AG10803 (cell line): ENCODE measurements at regions not wholly inside any gene's neighbourhood (a gene's known extent, or its start where the extent isn't known, plus 50 kb on each side); places are given as distances from the start of the nearest gene placed in this dataset.

Experiments used
- DNase-seq: peaks from one replicate; pipeline ENCODE4 v3.0.0; 2010; ENCODE audit warnings: low read depth
- H3K4me3 ChIP-seq: 2 replicates; pipeline ENCODE4 v1.5.1; 2011; ENCODE audit warnings: mild to moderate bottlenecking, low read length, control low read depth
- TF ChIP-seq, protein P1 (sequence below): conservative IDR thresholded peaks from 2 replicates; pipeline ENCODE4 v1.5.1; 2011; ENCODE audit warnings: mild to moderate bottlenecking, low read length, control low read depth, inconsistent platforms

DNA sequence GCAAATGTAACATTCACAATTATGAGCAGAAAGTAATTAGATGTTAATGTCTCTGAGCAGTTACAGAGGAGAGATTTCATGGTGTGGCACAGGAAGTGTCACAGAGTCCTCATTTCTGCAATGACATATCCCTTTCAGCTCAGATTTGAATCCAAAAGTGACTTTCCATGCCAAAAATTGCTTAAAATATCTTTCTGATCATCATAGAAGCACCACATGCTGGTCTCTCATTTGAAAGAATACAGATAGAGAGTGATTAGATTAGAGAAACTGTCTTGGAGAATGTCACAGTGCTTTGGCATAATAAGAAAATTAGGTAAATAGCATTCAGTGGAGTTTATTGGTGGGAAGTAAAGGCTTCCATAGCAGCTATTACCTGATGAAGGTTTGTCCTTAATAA is 383.4 kb upstream of the CDH2 start:
- no peak for DNase-seq
- TF ChIP-seq, protein P1, sequence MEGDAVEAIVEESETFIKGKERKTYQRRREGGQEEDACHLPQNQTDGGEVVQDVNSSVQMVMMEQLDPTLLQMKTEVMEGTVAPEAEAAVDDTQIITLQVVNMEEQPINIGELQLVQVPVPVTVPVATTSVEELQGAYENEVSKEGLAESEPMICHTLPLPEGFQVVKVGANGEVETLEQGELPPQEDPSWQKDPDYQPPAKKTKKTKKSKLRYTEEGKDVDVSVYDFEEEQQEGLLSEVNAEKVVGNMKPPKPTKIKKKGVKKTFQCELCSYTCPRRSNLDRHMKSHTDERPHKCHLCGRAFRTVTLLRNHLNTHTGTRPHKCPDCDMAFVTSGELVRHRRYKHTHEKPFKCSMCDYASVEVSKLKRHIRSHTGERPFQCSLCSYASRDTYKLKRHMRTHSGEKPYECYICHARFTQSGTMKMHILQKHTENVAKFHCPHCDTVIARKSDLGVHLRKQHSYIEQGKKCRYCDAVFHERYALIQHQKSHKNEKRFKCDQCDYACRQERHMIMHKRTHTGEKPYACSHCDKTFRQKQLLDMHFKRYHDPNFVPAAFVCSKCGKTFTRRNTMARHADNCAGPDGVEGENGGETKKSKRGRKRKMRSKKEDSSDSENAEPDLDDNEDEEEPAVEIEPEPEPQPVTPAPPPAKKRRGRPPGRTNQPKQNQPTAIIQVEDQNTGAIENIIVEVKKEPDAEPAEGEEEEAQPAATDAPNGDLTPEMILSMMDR: no peak
- no peak overlapping the region for H3K4me3 ChIP-seq

DNA sequence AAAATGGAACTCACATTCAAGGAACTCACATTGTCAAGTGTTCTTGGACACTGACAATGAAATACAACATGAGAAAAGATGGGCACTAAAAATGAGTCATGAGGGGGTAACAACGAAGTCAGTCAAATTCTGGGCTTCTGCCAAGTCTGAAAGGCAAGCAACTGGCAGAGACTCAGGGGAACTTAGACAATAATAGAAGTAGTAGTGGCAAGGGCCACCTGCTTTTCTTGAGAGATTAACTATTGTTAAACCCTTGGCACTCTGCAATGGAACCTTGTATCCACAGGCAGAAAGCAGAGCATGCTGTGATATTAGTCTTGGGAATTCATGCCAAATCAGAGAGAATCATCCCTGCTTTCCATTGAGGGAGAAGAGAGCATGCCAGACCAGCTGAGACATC is 382.6 kb upstream of the CDH2 start:
- TF ChIP-seq, protein P1: no peak
- DNase-seq: no peak
- H3K4me3 ChIP-seq: no peak overlapping the region

DNA sequence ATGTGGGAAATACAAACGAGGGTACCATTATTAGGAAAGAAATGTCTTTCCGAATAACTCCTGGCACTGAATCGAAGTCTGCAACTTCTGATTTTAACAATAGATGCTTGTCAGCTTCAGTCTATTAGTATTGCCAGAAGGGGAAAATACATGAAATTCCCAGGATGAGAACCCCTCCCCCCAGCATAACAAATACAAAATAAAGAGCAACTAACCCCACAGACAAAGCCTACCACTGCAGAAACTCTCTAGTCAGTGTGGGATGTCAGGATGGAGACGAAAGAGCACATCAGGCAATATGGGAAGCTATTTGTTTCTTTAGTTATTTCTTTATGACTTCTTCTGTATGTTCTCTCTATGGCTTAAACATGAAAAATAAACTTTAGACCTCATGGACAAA is 365.0 kb upstream of the CDH2 start:
- TF ChIP-seq, protein P1: no peak
- no peak overlapping the region for H3K4me3 ChIP-seq
- DNase-seq: no peak

DNA sequence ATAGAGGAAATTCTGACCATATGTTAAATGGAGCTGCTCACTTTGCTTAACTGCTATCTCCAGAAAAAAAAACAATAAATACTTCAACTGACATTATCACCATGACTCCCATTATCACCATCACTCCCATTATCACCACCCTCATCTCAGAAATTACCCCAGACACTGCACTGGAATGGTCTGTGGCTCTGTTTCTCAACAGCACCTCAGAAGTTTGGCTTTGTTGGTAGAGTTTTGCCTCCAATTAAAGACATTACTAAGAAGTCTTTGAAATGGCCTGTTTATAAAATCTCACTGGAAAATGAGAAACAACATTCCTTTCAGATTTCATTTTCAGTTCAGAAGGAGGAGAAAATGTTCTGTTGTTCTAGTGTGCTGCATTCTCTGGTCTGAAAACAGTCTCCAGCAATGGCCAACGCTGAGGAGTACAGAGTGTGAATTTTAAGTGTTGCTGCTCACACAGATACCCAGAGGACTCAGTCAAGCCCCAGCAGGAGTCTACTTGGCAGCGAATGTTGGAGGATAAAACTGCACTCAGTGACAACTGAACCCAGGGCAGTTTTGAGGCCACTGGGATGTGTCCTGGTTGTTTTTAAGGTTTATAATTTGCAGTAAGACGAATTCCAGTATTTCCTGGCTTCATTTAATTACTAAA is 364.5 kb upstream of the CDH2 start:
- no peak overlapping the region for H3K4me3 ChIP-seq
- DNase-seq: no peak
- TF ChIP-seq, protein P1: no peak

DNA sequence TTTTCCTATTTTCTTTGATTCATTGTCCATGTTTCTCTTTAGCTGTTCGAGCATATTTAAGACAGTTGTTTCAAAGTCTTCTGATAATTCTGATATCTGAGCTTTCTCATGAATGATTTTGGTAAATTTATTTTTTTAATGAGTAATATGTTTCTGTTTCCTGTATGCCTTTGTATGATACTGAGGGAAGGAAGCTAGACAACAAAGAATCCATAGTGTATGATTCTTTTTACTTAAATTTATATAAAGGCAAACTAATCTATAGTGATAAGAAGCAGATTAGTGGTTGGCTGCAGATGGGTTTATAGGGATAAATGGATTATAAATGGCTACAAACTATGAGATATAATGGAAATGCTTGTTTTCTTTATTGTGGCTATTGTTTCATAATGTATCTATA is 352.7 kb upstream of the CDH2 start:
- H3K4me3 ChIP-seq: no peak overlapping the region
- DNase-seq: no peak
- TF ChIP-seq, protein P1: no peak

DNA sequence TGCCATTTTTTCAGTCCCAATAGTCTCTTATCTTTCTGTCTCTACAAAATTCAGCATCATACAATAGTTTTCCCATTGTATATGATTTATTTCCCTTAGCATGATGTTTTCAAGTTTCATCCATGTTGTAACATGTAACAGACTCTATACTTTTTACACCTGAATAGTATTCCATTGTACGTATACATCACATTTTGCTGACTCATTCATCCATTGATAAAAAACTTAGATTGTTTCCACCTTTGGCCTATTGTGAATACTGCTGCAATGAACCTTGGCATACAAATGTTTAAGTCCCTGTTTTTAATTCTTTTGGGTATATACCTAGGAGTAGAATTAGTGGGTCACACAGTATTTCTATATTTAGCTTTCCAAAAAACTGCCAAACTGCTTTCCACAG is 349.3 kb upstream of the CDH2 start:
- TF ChIP-seq, protein P1: no peak
- no peak for DNase-seq
- H3K4me3 ChIP-seq: no peak overlapping the region

DNA sequence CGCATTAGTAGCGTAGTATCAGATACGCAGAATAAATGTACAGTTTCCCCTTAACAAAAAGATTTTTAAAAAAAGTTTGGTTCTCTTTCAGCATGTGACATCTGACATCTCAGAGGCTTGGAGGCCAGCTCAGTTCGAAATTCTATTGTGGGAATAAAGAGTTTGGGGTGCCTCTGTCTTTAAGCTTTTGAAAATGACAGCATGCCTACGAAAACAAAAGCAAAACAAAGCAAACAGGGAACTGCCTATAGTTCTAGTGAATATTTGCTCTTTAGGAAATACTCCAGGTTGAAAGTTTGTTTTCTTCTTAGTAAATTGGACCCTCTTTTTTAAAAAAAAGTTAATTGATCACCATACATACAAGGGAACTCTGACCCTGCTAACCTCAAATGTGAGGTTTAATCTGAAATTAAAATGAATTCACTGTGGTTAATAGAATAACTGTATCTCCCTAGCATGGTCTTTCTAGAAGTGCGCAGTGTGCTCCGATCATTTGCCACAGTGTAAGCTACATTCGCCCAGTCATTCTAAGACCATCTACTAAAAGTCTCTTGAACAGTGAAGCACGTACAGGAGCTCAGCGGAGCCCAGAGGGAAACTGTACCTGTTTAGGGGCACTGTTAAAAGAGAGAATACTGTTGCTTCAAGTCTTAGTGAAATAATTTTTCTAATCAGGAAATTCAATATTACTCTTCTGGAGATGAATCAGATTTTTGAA is 347.0 kb upstream of the CDH2 start:
- TF ChIP-seq, protein P1: no peak
- H3K4me3 ChIP-seq: no peak overlapping the region

More for the DNA sequence above, 347.0 kb upstream of the CDH2 start:
- no peak for DNase-seq
